KMS-11 (cell line): ENCODE measurements at regions not wholly inside any gene's neighbourhood (a gene's known extent, or its start where the extent isn't known, plus 50 kb on each side); places are given as distances from the start of the nearest gene placed in this dataset.

Experiments used
- H2AFZ ChIP-seq: fragments of 200-600 bp; sonication (generic); 2 replicates; pipeline ENCODE4 v1.6.1; 2016; ENCODE audit warnings: antibody characterized with exemption, mixed run types, low read depth
- H3K27ac ChIP-seq: fragments of 200-600 bp; sonication (generic); 2 replicates; pipeline ENCODE4 v1.6.1; 2016; ENCODE audit warnings: mild to moderate bottlenecking, mixed run types
- H3K27me3 ChIP-seq: fragments of 200-600 bp; sonication (generic); 2 replicates; pipeline ENCODE4 v1.6.1; 2017; ENCODE audit warnings: mild to moderate bottlenecking, low read depth, mixed run types, moderate library complexity; ENCODE audit not compliant: insufficient read depth
- H3K36me3 ChIP-seq: fragments of 200-600 bp; sonication (generic); 2 replicates; pipeline ENCODE4 v1.6.1; 2017; ENCODE audit warnings: mild to moderate bottlenecking, mixed run types; ENCODE audit not compliant: insufficient read depth
- H3K4me1 ChIP-seq: fragments of 200-600 bp; sonication (generic); 2 replicates; pipeline ENCODE4 v1.6.1; 2016; ENCODE audit warnings: mild to moderate bottlenecking, low read depth, mixed run types; ENCODE audit not compliant: poor library complexity, severe bottlenecking
- H3K4me2 ChIP-seq: fragments of 200-600 bp; sonication (generic); 2 replicates; pipeline ENCODE4 v1.7.0; 2016; ENCODE audit warnings: mild to moderate bottlenecking, mixed run types
- H3K4me3 ChIP-seq: fragments of 200-600 bp; sonication (generic); IDR thresholded peaks from 2 replicates; pipeline ENCODE4 v1.6.1; 2017; ENCODE audit warnings: low read depth, low read length, mixed read lengths; ENCODE audit not compliant: insufficient read depth
- H3K79me2 ChIP-seq: fragments of 200-600 bp; sonication (generic); 2 replicates; pipeline ENCODE4 v1.6.1; 2016; ENCODE audit warnings: low read depth, mixed run types; ENCODE audit not compliant: insufficient read depth
- H3K9ac ChIP-seq: fragments of 200-600 bp; sonication (generic); 2 replicates; pipeline ENCODE4 v1.6.1; 2016; ENCODE audit warnings: mild to moderate bottlenecking, mixed run types
- H4K20me1 ChIP-seq: fragments of 200-600 bp; sonication (generic); 2 replicates; pipeline ENCODE4 v1.6.1; 2016; ENCODE audit warnings: mild to moderate bottlenecking, mixed run types; ENCODE audit not compliant: insufficient read depth
- CTCF ChIP-seq: fragments of 200-600 bp; sonication (generic); conservative IDR thresholded peaks from 2 replicates; pipeline ENCODE4 v1.6.1; 2017; ENCODE audit warnings: low read depth, mild to moderate bottlenecking, antibody characterized with exemption, low read length, moderate library complexity, mixed read lengths

- Histone ChIP-seq H3K4me1 (no peaks in the 10 kb centered on the region), H3K79me2 (no peaks in the 10 kb centered on the region), H4K20me1 (no peaks in the 10 kb centered on the region), H2AFZ (no peak overlapping the region), H3K36me3 (no peaks in the 10 kb centered on the region), H3K27me3 (no peaks in the 10 kb centered on the region), H3K4me3 (no peak overlapping the region), H3K4me2 (no peak overlapping the region), H3K9ac (no peak overlapping the region), H3K27ac (no peak overlapping the region)
- no peak for TF ChIP-seq CTCF
Measured at GRCh38 chr13:60343978-60344377, 53.0 kb upstream of the TDRD3 start.

GRCh38 chr13:60347174-60347573 is 49.8 kb upstream of the TDRD3 start:
- Histone ChIP-seq H3K36me3 (no peaks in the 10 kb centered on the region), H3K9ac (no peak overlapping the region), H2AFZ (no peak overlapping the region), H4K20me1 (no peaks in the 10 kb centered on the region), H3K4me2 (no peak overlapping the region), H3K27ac (no peak overlapping the region), H3K4me1 (no peaks in the 10 kb centered on the region), H3K4me3 (no peak overlapping the region), H3K79me2 (no peaks in the 10 kb centered on the region), H3K27me3 (no peaks in the 10 kb centered on the region)
- no peak for TF ChIP-seq CTCF
